ENCODE measurements at regions not wholly inside any gene's neighbourhood (a gene's known extent, or its start where the extent isn't known, plus 50 kb on each side); places are given as distances from the start of the nearest gene placed in this dataset.

DNA sequence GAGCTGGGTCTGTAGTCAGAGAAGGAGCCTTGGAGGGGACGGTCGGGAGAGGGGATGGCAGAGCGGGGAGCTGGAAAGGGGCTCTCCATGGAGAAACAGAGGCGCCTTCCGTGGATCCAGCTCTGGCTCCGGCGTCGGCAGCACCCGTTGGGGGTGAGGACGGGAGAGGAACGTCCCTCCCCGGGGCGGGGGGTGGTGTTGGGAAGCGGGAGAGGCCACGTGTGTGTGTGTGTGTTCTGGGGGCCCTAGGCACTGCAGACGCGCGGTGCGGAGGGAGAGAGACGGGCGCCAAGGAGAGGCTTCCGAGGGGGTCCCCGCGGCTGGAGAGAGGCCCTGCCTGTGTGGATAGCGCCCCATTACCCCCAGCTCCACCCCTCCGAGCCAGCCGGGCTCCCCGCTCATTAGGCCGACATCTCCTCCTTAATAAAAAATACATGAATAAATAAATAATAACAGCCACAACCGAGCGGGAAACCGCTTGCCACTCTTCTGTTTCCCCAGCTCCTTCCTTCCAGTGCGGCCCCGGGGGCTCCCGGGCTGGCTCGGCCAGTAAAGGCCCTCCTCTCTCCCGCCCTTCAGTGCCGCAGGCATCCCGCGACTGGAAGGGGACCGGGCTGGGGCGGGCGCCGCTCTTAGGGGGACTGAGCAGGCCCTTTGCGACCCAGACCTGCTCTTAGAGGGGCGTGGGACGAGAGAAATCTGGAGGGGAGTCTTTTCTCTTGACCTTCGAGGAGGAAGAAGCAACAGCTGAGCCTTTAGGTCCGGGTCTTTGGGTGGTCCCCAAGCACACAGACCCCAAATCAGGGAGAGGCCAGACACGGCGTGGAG, 71.3 kb upstream of the ARAP3 start:
- ChIA-PET POLR2A (no interaction called here), CTCF (no interaction called here)
- ATAC-seq (no peak), DNase-seq (no peak)
- intact Hi-C loops (cut with micrococcal nuclease) = no loop called here
- Mint-ChIP-seq H3K4me3 (no peak overlapping the region), H3K27me3 (peaks cover 57 to 88% (median 81%) of the 10 kb centered on the region in 5 donors), H3K4me1 (peaks cover 0 to 15% (median 0%) of the 10 kb centered on the region in 7 donors), H3K27ac (peak overlapping the region in 1 of 9 donors; percentile 67), H3K36me3 (peaks cover 0 to 5% (median 0%) of the 10 kb centered on the region in 5 donors), H3K9me3 (peaks cover 0 to 11% (median 3%) of the 10 kb centered on the region in 11 donors)
- Histone ChIP-seq H3K9me3 (ENCODE audit: control insufficient read depth in 2 of 3, low read length in 3 of 3) (no peaks in the 10 kb centered on the region), H3K36me3 (ENCODE audit: control insufficient read depth in 2 of 3, insufficient read depth in 3 of 3, low read length in 3 of 3) (no peaks in the 10 kb centered on the region), H3K27me3 (ENCODE audit: control insufficient read depth in 2 of 2, insufficient read depth in 2 of 2, low read length in 2 of 2) (no peaks in the 10 kb centered on the region), H3K27ac (ENCODE audit: low read depth, low read length) (no peak overlapping the region), H3K4me3 (ENCODE audit: low read length) (no peak overlapping the region), H3K4me1 (ENCODE audit: control insufficient read depth in 2 of 2, insufficient read depth in 2 of 2, low read length in 2 of 2) (no peaks in the 10 kb centered on the region)

DNA sequence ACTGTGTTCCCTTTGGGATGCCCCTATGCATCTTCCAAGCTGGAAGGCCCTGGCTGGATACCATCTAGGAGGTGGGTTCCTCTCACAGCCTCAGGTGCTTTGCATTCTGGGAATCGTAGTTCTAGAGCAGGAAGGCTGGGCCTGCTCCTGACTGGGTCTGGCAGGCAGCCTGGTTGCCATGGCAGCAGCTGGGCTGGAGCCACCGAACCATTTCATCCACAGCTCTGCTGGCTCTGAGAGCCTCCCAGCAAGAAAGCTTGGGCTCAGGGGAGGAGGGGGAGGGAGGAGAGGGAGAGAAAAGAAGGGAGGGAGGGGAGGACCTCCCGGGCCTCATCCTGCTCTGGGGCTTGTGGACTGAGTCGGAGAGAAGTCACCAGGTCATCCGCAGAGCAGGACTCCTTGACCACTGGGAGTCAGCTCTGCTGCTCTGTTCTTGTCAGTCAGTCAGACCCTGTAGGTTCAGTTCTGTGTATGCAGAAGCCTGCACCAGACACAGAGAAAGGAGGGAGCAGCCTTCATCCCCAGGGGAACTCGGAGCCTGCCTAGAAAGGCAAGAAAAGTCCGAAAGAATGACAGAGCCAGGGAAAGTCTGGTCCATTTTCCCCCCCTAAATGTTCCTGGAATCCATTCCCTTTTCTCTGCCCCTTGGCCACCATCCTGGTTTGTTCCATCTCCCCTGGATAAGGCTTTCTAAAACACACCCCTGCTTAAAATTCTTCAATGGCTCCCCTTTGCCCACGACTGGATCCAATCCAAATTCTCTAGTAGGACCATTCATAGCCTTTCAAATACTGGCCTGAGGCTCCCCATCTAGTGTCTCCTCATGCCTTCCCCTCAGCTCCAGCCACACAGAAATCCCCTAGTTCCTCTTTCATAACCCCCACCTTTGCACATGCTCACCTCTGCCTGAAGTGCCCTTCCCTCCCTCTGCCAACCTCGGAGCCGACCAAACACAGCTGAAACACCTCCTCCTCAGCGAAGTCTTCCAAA, 65.4 kb upstream of the ARAP3 start:
- no peaks in the 10 kb centered on the region for H3K9me3 ChIP-seq (ENCODE audit: control insufficient read depth in 2 of 3, low read length in 3 of 3)
- Mint-ChIP-seq H3K4me3 (no peak overlapping the region), H3K9me3 (peaks cover 0 to 3% (median 0%) of the 10 kb centered on the region in 11 donors), H3K27ac (no peak overlapping the region), H3K27me3 (peaks cover 29 to 75% (median 65%) of the 10 kb centered on the region in 5 donors), H3K36me3 (peaks cover 0 to 5% (median 0%) of the 10 kb centered on the region in 5 donors), H3K4me1 (peaks cover 0 to 3% (median 0%) of the 10 kb centered on the region in 7 donors)
- intact Hi-C loops (cut with micrococcal nuclease) = no loop called here
- H3K27me3 ChIP-seq (ENCODE audit: control insufficient read depth in 2 of 2, insufficient read depth in 2 of 2, low read length in 2 of 2) = no peaks in the 10 kb centered on the region
- DNase-seq (no peak), ATAC-seq (peak; percentile 31)
- POLR2A ChIA-PET = no interaction called here
- no peaks in the 10 kb centered on the region for H3K36me3 ChIP-seq (ENCODE audit: control insufficient read depth in 2 of 3, insufficient read depth in 3 of 3, low read length in 3 of 3)
- CTCF ChIA-PET = no interaction called here
- H3K4me1 ChIP-seq (ENCODE audit: control insufficient read depth in 2 of 2, insufficient read depth in 2 of 2, low read length in 2 of 2) = no peaks in the 10 kb centered on the region
- no peak overlapping the region for H3K4me3 ChIP-seq (ENCODE audit: low read length)
- no peak overlapping the region for H3K27ac ChIP-seq (ENCODE audit: low read depth, low read length)

DNA sequence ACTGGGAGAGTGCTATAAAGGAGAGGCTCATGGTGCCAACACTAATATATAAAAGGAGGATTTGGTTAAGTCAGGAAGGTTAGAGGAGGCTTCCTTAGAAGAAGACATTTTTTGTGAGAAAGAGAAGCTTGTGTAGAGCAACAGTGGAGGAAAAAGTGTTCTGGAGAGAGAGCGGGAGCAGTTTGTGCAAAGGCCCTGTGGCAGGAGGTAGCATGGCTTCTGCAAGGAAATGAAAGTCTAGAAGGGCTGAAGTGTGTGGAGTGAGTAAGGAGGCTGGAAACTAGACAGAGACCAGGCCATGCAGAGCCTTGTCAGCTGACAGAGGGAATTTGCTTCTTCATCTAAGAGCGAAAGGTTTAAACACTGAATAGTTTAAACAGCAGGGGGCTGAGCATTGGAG, 64.4 kb upstream of the ARAP3 start:
- peaks cover 0 to 3% (median 0%) of the 10 kb centered on the region in 11 donors for H3K9me3 Mint-ChIP-seq
- no peak overlapping the region for H3K4me3 ChIP-seq (ENCODE audit: low read length)
- DNase-seq = no peak
- intact Hi-C loops (cut with micrococcal nuclease) = no loop called here
- ChIA-PET CTCF (no interaction called here), POLR2A (no interaction called here)
- H3K36me3 ChIP-seq (ENCODE audit: control insufficient read depth in 2 of 3, insufficient read depth in 3 of 3, low read length in 3 of 3) = no peaks in the 10 kb centered on the region
- no peaks in the 10 kb centered on the region for H3K9me3 ChIP-seq (ENCODE audit: control insufficient read depth in 2 of 3, low read length in 3 of 3)
- no peak for ATAC-seq
- no peak overlapping the region for H3K4me3 Mint-ChIP-seq
- peaks cover 19 to 65% (median 55%) of the 10 kb centered on the region in 5 donors for H3K27me3 Mint-ChIP-seq
- H3K27ac ChIP-seq (ENCODE audit: low read depth, low read length) = no peak overlapping the region
- H3K4me1 Mint-ChIP-seq = peaks cover 0 to 3% (median 0%) of the 10 kb centered on the region in 7 donors
- peaks cover 0 to under 1% (median 0%) of the 10 kb centered on the region in 5 donors for H3K36me3 Mint-ChIP-seq
- no peak overlapping the region for H3K27ac Mint-ChIP-seq
- no peaks in the 10 kb centered on the region for H3K27me3 ChIP-seq (ENCODE audit: control insufficient read depth in 2 of 2, insufficient read depth in 2 of 2, low read length in 2 of 2)
- no peaks in the 10 kb centered on the region for H3K4me1 ChIP-seq (ENCODE audit: control insufficient read depth in 2 of 2, insufficient read depth in 2 of 2, low read length in 2 of 2)

DNA sequence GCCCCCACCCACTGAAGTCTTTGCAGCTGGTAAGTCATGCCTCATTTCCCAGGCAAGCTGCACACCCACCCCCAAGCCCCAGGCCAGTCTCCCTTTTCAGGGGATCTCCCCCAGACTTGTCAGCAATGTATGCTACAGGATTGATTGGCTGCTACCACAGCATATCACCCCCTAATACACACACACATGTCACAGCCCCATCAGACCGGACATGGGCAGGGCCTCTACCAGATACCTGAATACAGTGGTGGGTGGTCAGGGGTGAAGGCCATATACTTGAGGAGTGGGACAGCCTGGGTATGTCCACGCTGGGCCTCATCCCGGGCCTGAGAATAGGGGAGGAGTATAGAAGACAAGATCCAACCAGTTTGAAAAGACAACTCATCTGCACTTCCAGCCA, 63.4 kb upstream of the ARAP3 start:
- Mint-ChIP-seq H3K4me3 (no peak overlapping the region), H3K4me1 (peaks cover 0 to 3% (median 0%) of the 10 kb centered on the region in 7 donors), H3K36me3 (peaks cover 0 to 4% (median 0%) of the 10 kb centered on the region in 5 donors), H3K27me3 (peaks cover 18 to 65% (median 55%) of the 10 kb centered on the region in 5 donors), H3K9me3 (peaks cover 0 to 3% (median 0%) of the 10 kb centered on the region in 11 donors), H3K27ac (no peak overlapping the region)
- intact Hi-C loops (cut with micrococcal nuclease) = no loop called here
- Histone ChIP-seq H3K4me3 (ENCODE audit: low read length) (no peak overlapping the region), H3K27ac (ENCODE audit: low read depth, low read length) (no peak overlapping the region), H3K36me3 (ENCODE audit: control insufficient read depth in 2 of 3, insufficient read depth in 3 of 3, low read length in 3 of 3) (no peaks in the 10 kb centered on the region), H3K27me3 (ENCODE audit: control insufficient read depth in 2 of 2, insufficient read depth in 2 of 2, low read length in 2 of 2) (no peaks in the 10 kb centered on the region), H3K4me1 (ENCODE audit: control insufficient read depth in 2 of 2, insufficient read depth in 2 of 2, low read length in 2 of 2) (no peaks in the 10 kb centered on the region), H3K9me3 (ENCODE audit: control insufficient read depth in 2 of 3, low read length in 3 of 3) (no peaks in the 10 kb centered on the region)
- CTCF ChIA-PET = no interaction called here
- POLR2A ChIA-PET = no interaction called here
- ATAC-seq = no peak
- no peak for DNase-seq

DNA sequence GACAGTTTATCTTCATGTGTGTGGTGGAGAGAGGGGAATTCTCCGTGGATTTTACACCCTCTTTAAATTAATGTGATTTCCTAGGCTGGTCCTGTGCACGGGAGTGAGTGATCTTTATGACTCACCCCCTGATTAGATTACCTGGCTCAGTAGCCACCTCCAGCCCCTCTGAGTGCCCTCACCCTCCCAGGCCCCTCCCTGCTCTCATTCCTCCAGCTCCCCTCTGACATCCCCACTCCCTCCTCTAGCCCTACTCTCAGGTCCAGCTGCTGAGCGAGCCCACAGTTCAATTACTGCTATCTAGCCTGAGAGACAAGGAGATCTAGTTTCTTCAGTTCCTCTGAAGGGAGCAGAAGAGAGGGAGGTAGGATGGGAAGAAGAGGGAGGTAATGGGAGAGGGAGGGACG, 61.8 kb upstream of the ARAP3 start:
- ATAC-seq = no peak
- Mint-ChIP-seq H3K36me3 (peaks cover 0 to 4% (median 0%) of the 10 kb centered on the region in 5 donors), H3K27ac (no peak overlapping the region), H3K4me3 (no peak overlapping the region), H3K27me3 (peaks cover 18 to 60% (median 55%) of the 10 kb centered on the region in 5 donors), H3K9me3 (peaks cover 0 to 3% (median 0%) of the 10 kb centered on the region in 11 donors), H3K4me1 (peaks cover 0 to 3% (median 0%) of the 10 kb centered on the region in 7 donors)
- Histone ChIP-seq H3K36me3 (ENCODE audit: control insufficient read depth in 2 of 3, insufficient read depth in 3 of 3, low read length in 3 of 3) (no peaks in the 10 kb centered on the region), H3K9me3 (ENCODE audit: control insufficient read depth in 2 of 3, low read length in 3 of 3) (no peaks in the 10 kb centered on the region), H3K27me3 (ENCODE audit: control insufficient read depth in 2 of 2, insufficient read depth in 2 of 2, low read length in 2 of 2) (no peaks in the 10 kb centered on the region), H3K4me3 (ENCODE audit: low read length) (no peak overlapping the region), H3K27ac (ENCODE audit: low read depth, low read length) (no peak overlapping the region), H3K4me1 (ENCODE audit: control insufficient read depth in 2 of 2, insufficient read depth in 2 of 2, low read length in 2 of 2) (no peaks in the 10 kb centered on the region)
- DNase-seq = no peak
- ChIA-PET POLR2A (no interaction called here), CTCF (no interaction called here)
- intact Hi-C loops (cut with micrococcal nuclease) = no loop called here

DNA sequence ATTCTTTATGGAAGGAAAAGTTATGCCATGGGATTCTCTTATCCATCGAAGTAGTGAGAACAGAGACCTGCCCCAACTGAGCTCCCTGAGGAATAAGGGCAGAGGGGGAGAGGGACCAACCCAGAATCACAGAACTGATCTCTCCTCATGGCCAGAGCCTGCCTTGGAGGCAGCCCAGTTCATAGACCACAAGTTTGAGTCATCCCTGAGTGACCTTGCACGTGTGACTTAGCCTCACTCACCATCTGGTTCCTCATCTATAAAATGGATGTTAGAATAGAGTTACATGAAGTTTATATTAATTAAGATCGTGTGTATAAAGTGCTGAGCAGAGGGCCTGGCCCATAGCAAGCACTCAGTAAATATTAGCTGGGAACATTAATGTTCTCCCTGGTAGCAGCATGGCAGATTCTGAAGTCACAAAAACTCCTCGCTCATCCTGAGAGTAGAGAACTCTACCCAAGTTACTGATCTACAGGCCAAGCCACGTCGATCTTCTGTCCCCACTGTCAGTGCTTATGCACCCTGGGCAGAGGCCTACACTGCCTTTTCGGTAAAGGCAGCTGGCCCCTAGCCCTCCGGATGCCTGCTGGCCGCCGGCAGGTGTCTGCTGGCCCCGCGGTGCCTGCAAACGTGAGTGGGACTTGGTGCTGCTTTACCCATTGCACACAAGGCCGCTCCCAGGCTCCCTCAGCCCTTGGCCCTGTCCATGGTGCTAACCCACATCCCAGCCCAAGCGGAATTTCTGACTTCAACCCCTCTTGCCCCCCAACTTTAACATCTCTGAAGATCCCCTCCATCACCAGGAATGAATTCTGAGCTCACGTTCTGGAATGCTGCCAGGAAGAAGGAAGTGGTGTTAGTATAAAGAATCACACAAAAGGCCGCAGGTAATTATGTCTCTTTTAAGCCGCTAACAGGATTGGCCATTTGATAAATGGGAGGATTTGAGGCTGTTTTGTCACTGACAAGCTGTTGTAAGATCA, 61.1 kb upstream of the ARAP3 start:
- Histone ChIP-seq H3K9me3 (ENCODE audit: control insufficient read depth in 2 of 3, low read length in 3 of 3) (no peaks in the 10 kb centered on the region), H3K4me3 (ENCODE audit: low read length) (no peak overlapping the region), H3K36me3 (ENCODE audit: control insufficient read depth in 2 of 3, insufficient read depth in 3 of 3, low read length in 3 of 3) (no peaks in the 10 kb centered on the region), H3K27me3 (ENCODE audit: control insufficient read depth in 2 of 2, insufficient read depth in 2 of 2, low read length in 2 of 2) (no peaks in the 10 kb centered on the region), H3K4me1 (ENCODE audit: control insufficient read depth in 2 of 2, insufficient read depth in 2 of 2, low read length in 2 of 2) (no peaks in the 10 kb centered on the region), H3K27ac (ENCODE audit: low read depth, low read length) (no peak overlapping the region)
- peaks cover 0 to 3% (median 0%) of the 10 kb centered on the region in 11 donors for H3K9me3 Mint-ChIP-seq
- DNase-seq (peak in 1 of 9 donors; percentile 27), ATAC-seq (no peak)
- H3K27ac Mint-ChIP-seq = no peak overlapping the region
- POLR2A ChIA-PET = no interaction called here
- peaks cover 0 to 3% (median 0%) of the 10 kb centered on the region in 7 donors for H3K4me1 Mint-ChIP-seq
- H3K4me3 Mint-ChIP-seq = no peak overlapping the region
- intact Hi-C loops (cut with micrococcal nuclease) = no loop called here
- CTCF ChIA-PET = no interaction called here
- peaks cover 0 to 4% (median 0%) of the 10 kb centered on the region in 5 donors for H3K36me3 Mint-ChIP-seq
- peaks cover 17 to 59% (median 57%) of the 10 kb centered on the region in 5 donors for H3K27me3 Mint-ChIP-seq

All from naive thymus-derived CD4-positive, alpha-beta T cell (primary cell).